Fibroblast of skin of back (primary cell): ENCODE measurements at regions not wholly inside any gene's neighbourhood (a gene's known extent, or its start where the extent isn't known, plus 50 kb on each side); places are given as distances from the start of the nearest gene placed in this dataset.

Experiments
- DNase-seq: peaks from one replicate; pipeline ENCODE4 v3.0.0-alpha.2; 2013

GRCh38 chr3:182226995-182227394 lies 515.3 kb downstream of the SOX2 start:
- DNase-seq = no peak

GRCh38 chr3:182233405-182233804 lies 521.7 kb downstream of the SOX2 start:
- DNase-seq = no peak

DNA sequence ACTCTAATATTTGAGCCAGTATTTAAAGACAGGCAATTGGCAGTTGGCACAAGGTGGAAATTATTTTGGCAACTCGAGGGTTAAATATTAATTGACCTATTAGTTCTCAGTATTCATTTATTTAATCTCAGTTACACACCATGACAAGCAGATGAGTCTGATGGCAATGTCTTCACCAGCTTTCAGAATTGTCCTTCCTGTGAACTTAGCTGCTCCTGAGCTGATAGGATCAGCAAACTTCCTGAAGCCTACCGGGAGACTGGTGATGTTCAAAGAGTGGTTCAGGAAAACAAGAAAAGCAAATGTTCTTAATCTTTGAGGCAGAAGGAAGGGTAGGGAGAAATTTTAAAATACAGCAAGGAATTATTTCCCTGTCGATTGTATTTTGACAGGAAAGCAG lies 522.2 kb downstream of the SOX2 start:
- no peak for DNase-seq

DNA sequence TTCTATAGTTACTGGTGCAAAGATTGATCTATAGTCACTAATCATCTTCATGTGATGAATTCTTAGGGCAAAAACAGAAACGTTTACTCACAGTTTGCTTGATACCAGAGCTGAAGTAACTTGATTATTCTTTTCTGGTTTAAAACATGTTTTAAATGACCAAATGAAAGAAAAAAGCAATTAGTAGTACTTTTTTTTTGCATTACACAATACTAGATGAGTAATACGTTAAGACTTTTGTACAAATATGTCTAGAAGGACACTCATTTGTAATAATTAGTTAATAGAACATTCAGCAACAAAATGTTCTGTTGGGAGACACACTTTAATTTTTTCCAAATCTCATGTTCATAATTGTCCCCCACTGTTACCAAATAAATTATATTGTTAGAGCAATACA lies 523.2 kb downstream of the SOX2 start:
- no peak for DNase-seq

GRCh38 chr3:182235504-182235903 lies 523.8 kb downstream of the SOX2 start:
- no peak for DNase-seq

DNA sequence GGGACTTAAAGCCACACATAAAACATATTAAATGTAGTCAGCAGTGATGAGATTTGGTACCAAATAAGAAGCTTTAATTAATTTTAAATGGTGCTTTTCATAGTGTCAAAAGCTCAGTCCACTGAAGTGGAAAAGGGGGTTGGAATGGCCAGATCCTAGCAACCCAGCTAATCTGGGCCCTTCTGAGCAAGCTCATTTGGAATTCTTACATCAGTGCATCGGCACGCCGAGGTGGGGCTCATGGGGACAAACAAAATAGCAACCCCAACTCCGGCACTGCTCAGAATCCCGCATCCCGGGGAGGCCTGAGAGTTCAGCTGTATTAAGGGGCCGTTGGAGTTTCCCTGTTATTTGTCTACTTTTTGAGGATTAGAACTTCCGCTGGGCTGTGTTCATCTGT lies 526.4 kb downstream of the SOX2 start:
- peak; percentile 32 for DNase-seq

GRCh38 chr3:182239316-182239715 lies 527.6 kb downstream of the SOX2 start:
- DNase-seq = no peak

GRCh38 chr3:182240474-182240873 lies 528.7 kb downstream of the SOX2 start:
- no peak for DNase-seq

- DNase-seq = no peak
Observed at GRCh38 chr3:182241196-182241765, 529.6 kb downstream of the SOX2 start.

DNA sequence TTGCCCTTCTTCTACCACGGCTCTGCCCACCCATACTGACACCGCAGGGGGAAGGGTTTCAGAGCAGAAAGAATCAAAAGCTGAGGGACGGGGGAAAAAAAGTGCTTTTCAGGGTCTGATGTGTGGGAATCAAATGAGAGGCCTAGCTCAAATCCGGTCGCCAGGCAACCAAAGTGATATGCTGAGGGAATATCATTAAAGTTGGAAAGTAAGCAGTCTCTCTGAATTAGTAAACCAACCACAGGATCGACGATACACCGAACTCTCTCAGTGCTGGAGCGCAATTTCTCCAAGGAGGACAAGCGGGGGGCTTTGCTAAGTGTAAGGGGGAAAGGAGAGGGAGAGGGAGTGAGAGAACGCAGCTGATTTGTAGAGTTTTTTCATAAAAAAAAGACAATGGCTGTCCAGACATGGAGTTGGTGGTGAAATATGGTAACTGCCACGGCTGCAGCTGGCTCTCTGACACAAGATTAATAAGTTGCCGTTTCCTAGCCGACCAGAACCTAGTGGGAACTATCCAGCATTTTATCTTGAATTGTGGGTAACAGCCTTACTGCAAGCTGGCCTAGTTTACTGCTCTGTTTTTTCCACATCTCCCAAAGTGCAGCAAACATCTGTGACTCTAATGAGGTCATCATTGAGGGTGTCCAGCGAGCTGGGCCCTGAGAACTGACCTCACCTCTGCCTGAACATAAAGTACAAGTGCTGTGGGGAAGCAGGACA lies 530.2 kb downstream of the SOX2 start:
- peak; percentile 18 for DNase-seq

DNA sequence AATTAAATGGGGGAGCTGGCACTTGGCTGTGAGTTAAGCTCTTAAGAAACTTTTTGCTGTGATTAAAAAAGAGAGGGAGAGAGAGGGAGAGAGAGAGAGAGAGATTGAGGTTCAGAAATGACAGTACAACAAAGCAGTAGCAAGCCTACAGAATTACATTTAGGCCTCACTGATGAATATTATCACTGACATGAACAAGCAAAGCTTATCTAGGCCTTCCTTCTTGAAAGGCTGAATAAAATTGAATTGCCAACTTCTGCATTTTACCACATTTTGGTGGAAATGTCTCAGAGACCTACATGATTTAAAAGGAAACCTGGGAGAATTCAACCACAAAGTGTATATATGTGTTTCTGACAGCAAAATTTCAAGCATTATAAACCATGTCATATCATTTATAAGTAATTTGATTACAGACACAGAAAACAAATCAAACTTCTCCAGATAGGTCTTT lies 530.8 kb downstream of the SOX2 start:
- DNase-seq = no peak

- no peak for DNase-seq
Observed at GRCh38 chr3:182243625-182244024, 531.9 kb downstream of the SOX2 start.

GRCh38 chr3:182244222-182244971 lies 532.7 kb downstream of the SOX2 start:
- DNase-seq = no peak

- DNase-seq = no peak
Observed at GRCh38 chr3:182245059-182245458, 533.3 kb downstream of the SOX2 start.

DNA sequence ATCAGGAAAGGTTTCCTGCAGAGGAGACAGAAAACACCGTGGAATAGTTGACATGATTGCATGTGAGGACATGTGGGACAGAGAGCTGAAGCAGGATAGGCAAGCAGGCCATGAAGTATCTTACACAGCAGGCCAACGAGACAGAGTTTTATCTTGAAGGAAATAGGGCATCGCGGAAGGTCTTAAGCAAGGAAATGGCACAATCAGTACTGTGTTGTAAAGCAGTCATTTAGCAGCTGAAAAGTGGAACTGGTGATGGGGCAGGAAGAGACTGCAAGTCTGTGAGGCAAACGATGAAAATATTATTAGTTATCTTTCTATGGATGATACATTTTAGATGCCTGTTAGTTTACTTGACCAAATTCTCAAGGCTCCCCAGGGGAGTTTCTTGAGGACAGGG lies 535.1 kb downstream of the SOX2 start:
- no peak for DNase-seq

DNA sequence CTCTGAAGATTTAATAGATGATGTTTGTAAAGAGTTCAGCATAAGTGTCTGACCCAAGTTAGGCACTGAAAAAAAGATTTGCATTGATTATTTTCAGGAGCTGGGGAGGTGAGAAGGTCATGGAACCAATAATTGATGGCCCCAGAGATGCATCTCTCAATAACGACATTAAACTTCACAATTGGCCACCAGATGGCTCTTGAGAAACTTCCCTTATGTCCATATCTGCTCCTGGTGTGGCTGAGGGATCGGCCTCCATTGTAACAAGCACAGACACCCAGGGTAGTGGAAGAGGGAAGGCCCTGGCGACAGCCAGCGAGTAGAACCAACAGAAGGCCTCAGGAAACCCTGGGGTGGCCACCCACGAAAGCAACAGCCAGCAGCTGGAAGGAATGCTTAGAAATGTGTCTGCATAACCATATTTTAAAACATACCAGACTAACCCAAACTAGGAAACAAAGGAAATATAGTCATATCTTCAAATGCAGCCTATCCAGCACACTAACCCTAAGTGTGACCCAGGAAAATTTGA lies 536.7 kb downstream of the SOX2 start:
- DNase-seq = peak; percentile 44

GRCh38 chr3:182252802-182253201 lies 540.5 kb upstream of the ATP11B start:
- no peak for DNase-seq

DNA sequence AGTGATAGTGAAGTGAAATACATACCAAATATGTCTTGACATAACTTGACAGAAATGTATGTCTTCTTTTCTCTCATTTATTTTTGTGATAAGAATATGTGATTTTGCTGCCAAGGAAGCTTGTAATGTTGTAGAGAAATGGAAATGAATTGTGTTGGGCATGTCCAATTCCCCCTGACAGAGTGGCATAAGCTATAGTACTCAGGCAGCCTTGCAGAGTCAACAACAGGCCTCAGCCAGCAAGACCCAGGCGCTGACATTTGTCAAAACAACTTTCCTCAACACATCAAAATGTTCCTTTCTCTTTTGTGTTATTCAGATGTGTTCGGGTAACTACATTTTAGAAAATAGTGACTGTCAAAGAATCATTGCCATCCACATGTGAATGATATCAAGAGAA lies 538.1 kb upstream of the ATP11B start:
- DNase-seq = no peak

DNA sequence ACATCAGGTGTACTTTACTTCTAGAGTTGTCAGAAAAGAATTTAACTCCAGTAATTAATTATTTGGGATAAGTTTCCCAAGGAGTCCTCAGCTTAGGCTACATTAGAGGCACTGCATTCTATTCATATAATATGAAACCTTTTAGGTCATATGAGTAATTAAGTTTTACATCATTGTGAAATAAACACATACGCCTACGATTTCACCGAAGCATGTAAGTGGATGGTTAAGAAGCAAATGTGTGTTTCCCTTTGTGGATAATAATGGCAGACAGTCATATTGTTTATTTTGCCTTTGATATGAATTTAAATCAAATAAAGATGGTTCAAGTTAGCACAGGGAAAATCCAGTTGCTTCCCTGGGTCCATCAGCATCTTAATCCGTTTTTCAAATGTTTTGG lies 535.9 kb upstream of the ATP11B start:
- DNase-seq = no peak

GRCh38 chr3:182258538-182259177 lies 534.6 kb upstream of the ATP11B start:
- DNase-seq = peak; percentile 44

GRCh38 chr3:182259579-182259978 lies 533.7 kb upstream of the ATP11B start:
- DNase-seq = no peak

DNA sequence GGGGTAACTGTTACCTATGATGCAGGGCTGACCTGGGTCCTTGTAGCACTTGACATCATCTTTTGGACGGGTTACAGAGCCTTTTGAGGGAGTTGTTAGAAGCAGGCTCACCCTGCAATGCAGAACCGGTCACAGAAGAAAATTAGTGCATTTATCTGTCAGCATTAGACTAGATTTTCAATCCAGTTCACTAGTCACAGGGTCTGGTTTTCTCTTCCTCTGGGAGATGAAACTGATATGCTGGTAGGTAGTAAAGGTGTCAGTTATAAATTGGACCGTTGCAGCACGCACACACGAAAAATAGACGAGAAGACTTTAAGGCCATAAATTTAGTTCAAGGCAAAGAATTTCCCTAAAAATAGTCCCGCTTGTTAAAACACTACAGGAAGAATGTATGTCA lies 532.3 kb upstream of the ATP11B start:
- DNase-seq = no peak

GRCh38 chr3:182268711-182269110 lies 524.6 kb upstream of the ATP11B start:
- DNase-seq = no peak
